HG02973 (cell line): ENCODE measurements at regions not wholly inside any gene's neighbourhood (a gene's known extent, or its start where the extent isn't known, plus 50 kb on each side); places are given as distances from the start of the nearest gene placed in this dataset.
A peak's percentile ranks its signal among the peaks of the same experiment; 100 is the strongest.
"Not testable (repeated sequence)": the region's sequence is repeated elsewhere in the genome, so short reads cannot be mapped to it uniquely, and the experiment has no call there.

Experiments
- ATAC-seq: cut with Tn5 transposase; IDR thresholded peaks from one replicate; pipeline ENCODE4 v1.9.1; 2021; ENCODE audit warnings: moderate library complexity; ENCODE audit not compliant: unreplicated experiment

DNA sequence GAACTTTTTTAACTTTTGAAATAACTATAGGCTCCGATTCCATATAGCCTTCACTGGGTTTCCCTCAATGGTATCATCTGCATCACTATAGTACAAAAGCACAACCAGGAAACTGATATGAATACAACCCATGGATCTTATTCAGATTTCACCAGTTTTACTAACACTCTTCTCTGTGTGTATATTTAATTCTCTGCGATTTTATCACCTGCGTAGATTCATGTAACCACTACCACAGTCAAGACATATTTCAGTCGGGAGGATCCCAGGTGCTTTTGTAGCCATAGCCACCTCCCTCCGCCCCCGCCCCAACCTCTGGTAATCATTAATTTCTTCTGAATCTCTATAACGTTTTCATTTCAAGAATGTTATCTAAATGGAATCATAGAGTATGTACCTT is 82.8 kb upstream of the C7orf33 start:
- ATAC-seq = no peak

DNA sequence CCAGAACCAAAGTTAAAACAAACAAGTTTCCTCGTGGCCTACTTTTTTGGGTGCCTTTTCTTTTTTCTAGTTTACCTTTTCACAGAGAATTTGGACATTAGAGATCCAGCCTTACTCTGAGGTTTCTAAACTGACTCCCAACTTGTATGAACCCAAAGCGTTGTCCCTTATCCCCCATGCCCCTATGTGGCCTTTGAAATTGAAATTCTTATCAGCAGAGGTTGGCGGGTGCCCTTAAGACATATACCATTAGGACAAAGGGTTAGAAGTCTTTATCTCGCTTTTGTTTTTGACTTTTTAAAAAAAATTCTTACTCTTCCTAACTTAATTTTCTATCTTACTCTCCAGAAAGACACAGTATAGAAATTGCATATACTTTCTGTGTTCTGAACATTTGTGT is 76.3 kb upstream of the C7orf33 start:
- no peak for ATAC-seq

DNA sequence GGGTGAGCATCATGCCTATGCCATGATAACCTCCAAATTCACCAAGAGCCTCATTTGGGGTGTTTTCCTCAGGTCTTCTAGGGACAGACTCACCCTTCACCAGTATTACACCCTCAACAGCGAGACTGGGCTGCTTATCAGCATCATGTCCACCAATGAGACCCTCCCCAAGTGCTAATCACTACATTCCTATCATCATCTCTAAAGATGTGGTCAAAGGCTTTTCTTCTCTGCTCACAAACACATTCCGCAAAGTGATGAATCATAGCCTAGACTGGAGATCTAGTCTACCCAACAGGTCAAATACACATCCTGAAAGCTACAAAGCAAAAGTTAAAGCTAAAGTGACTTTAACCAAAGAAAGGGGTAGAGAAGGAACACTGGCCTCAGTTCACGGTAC is 75.3 kb upstream of the C7orf33 start:
- ATAC-seq = no peak

DNA sequence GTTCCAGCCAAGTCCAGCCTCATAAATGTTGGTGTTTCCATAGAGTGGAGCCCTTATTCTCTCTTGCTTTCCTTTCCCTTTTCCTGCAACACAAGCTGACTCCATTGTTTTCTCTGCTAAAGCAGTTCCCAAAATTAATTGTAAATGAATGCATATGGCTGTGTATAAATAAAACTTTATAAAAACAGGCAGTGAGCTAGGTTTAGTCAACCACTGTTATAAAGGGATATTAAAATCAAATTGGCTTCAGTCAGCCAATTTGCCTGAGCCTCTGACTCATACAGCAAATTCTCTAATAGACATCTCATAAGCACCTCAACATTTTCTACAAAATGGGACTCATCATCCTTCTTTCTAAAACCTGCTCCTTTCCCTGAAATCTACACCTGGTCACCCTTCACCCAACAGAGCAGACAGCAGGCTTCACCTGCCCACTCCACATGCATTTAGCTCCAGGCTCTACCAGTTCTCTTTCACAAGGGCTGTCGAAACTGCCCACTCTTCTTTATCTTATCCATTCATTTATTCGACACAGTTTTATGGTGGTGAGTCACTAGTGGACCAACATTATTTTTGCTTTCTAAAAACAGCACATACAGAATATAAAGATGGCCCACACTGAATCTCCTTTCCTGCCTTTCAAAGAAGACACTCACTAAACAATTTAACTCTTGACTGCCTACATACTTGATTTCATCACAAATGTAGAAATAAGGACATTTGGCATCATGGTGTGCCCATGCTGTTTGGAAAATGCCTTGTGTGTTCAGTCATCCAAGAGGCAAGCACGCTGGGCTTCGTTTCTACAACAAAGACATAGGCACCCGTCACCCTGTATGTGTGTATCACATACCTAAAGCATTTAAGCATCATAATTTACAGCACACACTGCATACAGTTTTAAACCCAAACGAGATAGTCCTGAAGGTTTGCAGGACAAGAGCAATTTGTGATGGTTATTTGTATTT is 74.6 kb upstream of the C7orf33 start:
- ATAC-seq = no peak

DNA sequence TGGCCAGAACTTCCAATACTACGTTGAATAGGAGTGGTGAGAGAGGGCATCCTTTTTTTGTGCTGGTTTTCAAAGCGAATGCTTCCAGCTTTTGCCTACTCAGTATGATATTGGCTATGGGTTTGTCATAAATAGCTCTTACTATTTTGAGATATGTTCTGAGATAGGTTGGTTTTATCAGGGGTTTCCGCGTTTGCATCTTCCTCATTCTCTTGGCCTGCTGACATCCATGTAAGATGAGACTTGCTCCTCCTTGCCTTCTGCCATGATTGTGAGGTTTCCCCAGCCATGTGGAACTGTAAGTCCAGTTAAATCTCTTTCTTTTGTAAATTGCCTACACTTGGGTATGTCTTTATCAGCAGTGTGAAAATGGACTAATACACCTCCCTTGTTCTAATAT is 71.2 kb upstream of the C7orf33 start:
- not testable (repeated sequence) for ATAC-seq

DNA sequence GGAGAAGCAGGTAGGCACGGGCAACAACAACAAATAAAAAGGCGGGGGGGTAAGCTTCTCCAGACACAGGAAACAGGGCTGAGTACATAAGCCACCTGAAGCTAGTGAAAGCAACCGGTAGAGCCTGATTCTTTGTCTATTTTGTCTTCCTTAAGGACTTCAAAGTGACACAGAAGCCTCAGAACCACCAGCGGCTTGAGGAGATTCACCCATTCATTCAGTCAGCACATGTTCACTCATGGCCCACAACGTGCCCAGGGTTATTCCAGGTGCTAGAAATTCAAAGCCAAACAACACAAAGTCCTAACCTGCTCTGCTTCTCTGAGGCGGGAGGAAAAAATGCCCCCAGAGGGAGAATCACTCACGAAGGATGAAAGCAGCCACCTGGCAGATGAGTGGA is 69.3 kb upstream of the C7orf33 start:
- ATAC-seq = no peak

DNA sequence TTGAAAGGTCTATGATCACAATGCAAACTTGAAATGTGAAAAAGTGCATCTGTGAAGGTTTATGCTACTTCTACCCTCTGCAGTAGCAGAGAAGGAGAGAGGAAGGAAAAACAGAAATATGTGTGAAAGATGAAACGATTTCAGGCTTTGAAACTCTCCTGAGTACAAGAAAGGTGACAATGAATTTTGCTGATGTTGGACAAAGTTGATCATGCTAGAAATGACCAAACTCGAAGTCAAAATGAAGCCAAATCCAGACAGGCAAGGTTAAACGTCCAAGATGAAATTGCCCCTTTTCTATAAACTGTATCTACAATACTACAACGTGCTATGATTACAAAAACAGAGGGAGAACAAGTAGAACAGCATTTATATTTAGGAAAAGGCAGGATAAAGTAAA is 67.0 kb upstream of the C7orf33 start:
- no peak for ATAC-seq

DNA sequence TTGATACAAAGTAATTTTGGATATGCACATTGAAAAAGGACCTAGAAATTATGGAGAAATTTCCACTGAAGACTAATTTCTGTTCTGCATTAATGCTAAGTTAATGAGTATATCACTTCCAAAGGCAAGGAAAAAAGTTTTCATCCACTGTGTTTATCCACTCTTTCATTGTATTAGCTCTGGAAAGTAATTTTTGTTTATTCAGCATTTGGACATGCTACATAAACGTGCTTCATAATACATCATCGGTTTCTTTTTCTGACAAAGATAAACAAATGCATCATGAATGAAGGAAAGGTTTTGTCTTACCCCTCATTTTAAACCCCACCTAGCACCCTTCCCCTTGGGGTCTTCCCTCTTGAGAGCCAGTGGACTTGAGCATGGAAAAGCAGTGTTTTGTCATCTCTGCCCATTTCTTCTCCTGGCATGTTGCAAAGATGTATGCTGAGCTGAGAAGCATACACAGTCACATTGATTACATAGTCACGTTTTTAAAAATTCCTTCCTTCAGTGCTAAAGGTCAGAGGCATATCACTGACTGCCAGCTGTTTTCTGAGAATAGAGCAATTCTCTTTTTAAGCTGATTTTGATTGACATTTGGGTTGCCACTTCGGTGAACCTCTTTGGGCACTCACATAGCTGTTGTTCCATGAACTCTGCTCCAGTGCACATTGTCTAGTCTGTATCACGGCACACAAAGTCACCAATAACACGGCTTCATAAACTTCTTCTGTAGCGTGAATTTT is 65.9 kb upstream of the C7orf33 start:
- no peak for ATAC-seq

DNA sequence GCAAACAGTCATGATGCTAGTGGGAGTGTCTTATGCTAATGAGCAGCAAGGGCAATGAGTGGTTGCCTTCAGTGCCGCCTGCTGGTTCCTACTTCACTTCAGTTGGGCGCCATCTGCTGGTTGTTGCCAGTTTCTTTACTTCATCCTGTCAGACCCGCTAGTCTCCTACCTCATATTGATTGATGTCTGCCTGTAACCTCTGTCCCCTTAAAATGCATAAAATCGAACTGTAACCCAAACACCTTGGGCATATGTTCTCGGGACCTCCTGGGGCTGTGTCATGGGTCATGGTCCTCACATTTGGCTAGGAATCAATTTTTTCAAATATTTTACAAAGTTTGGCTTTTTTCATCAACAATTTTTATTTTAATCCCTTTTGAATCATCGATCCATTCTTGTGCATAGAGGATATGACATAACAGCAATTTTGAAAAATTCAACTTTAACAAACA is 62.8 kb upstream of the C7orf33 start:
- ATAC-seq = peak; percentile 99

DNA sequence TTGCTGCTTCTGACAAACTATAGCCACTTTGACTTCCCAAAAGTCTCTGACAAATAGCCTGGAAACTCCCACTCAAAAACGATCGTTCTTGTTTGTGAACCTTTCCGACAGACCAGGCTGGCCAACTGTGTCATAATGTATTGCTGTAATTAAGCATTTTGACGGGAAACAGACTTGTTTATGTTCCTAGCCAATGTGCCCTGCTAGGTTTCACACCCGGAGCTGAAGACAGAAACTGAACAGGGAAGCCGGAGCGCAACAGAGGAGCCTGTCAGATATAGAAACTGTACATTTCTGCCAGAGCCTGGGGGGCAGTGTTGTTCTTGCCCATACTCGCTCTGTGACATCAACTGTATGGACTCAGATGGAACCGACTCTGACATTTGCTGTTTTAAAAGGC is 55.3 kb upstream of the C7orf33 start:
- ATAC-seq = peak; percentile 60

DNA sequence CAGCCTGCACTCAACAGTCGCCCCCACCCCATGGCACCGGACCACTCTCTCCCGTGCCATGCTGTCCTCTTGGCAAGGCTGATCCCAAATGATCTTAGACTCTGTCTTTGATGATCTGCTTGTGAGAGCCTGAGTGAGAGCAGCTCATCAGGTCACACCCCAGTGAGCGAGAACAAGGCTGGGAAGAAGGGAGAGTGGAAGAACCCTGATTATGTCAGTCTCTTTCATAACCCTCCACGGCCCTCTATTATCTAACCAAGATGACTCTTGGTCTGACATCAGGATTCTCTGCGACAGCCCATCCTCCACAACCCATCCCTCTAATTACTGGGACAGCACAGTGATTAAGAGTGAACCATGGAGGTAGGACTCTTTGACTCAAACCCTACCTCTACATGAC is 53.1 kb upstream of the C7orf33 start:
- ATAC-seq = no peak

DNA sequence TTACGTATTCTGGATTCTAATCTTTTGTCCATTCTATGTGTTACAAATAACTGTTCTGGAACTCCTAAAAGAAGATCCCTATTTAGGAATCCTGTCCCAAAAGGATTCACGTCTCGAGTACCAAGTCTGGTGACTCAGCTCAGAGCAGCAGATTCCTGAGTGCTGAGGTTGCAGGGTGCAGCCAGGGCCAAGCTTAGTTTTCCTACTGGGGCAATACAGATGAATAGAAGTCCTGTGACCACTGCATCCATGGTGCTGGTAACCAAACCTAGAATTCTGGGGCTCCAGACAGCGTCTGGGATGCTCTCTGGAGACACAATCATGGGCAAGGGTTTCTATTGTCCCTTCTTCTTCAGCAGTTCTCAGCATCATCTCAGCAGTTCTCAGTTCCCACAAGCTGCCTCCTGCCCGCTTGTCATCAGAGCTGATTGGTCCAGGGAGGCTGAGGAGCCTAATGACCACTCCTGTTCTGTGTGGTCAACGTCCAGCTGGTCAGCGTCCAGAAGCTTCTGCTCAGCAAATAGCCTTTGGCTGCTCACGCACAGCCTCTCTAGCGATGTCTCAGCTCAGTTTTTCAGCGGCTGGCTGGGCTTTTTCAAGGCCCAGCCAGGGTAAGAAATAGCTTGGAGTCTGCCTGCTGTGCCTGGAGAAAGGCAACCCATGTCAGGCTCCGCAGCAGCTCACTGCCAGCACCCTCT is 50.4 kb upstream of the C7orf33 start:
- no peak for ATAC-seq
